Fibroblast of the aortic adventitia (primary cell): ENCODE measurements at regions not wholly inside any gene's neighbourhood (a gene's known extent, or its start where the extent isn't known, plus 50 kb on each side); places are given as distances from the start of the nearest gene placed in this dataset.

ENCODE experiments used
- DNase-seq: peaks from one replicate; pipeline ENCODE4 v3.0.0-alpha.2; 2010; ENCODE audit warnings: low read depth
- H3K4me3 ChIP-seq: 2 replicates; pipeline ENCODE4 v1.5.1; 2011; ENCODE audit warnings: low read depth, mild to moderate bottlenecking, control low read depth, low read length, moderate library complexity
- CTCF ChIP-seq: IDR thresholded peaks from 2 replicates; pipeline ENCODE4 v1.5.1; 2011; ENCODE audit warnings: mild to moderate bottlenecking, low read length, control low read depth, inconsistent platforms; ENCODE audit not compliant: insufficient read depth

- no peak for TF ChIP-seq CTCF
- DNase-seq, result no peak
- H3K4me3 ChIP-seq, result no peak overlapping the region
These were observed 179.0 kb upstream of the ADRA1B start for GRCh38 chr5:159737263-159737662.

GRCh38 chr5:159741829-159742322 is 174.4 kb upstream of the ADRA1B start:
- no peak for DNase-seq
- no peak overlapping the region for H3K4me3 ChIP-seq
- no peak for TF ChIP-seq CTCF

- DNase-seq, result no peak
- no peak overlapping the region for H3K4me3 ChIP-seq
- TF ChIP-seq CTCF, result no peak
These were observed 173.0 kb upstream of the ADRA1B start for GRCh38 chr5:159743234-159743633.

- DNase-seq, result no peak
- H3K4me3 ChIP-seq, result no peak overlapping the region
- no peak for TF ChIP-seq CTCF
These were observed 169.6 kb upstream of the ADRA1B start for GRCh38 chr5:159746707-159747106.

GRCh38 chr5:159749146-159749545 is 167.1 kb upstream of the ADRA1B start:
- TF ChIP-seq CTCF, result no peak
- peak; percentile 65 for DNase-seq
- no peak overlapping the region for H3K4me3 ChIP-seq

GRCh38 chr5:159750226-159750625 is 166.1 kb upstream of the ADRA1B start:
- H3K4me3 ChIP-seq, result no peak overlapping the region
- DNase-seq, result no peak
- no peak for TF ChIP-seq CTCF

- no peak for TF ChIP-seq CTCF
- H3K4me3 ChIP-seq, result no peak overlapping the region
- DNase-seq, result no peak
These were observed 164.8 kb upstream of the ADRA1B start for GRCh38 chr5:159751459-159751858.
